K562 (cell line): ENCODE measurements at regions not wholly inside any gene's neighbourhood (a gene's known extent, or its start where the extent isn't known, plus 50 kb on each side); places are given as distances from the start of the nearest gene placed in this dataset.

Experiments used
- ATAC-seq: fragments of 200-7000 bp; cut with Tn5 transposase; 3 replicates; pipeline ENCODE4 v1.9.1; 2020; ENCODE audit warnings: moderate library complexity
- BruUV-seq: library from RNA; stranded (reverse); fragments of 400-500 nt; replicated peaks from 2 replicates; lab custom pipeline; 2021; lab: Mats Ljungman, UMichigan
- CTCF ChIA-PET: fragments of 300-600 bp; formaldehyde crosslinking; extraction: SDS; loops from one replicate; lab custom pipeline; 2021; ENCODE audit warnings: low intra/inter-chr PET ratio; lab: Yijun Ruan, JAX
- POLR2A ChIA-PET: fragments of 300-600, 350-650 bp; sonication (Branson Sonifier 250); formaldehyde crosslinking; extraction: SDS; loops from one replicate; lab custom pipeline; 2021; ENCODE audit warnings: antibody characterized with exemption, inconsistent platforms; lab: Yijun Ruan, JAX
- DNase-seq, 4 experiments: peaks; one replicate each; pipeline versions ENCODE4 v3.0.0 to v3.0.0-alpha.2; 2011 to 2018; ENCODE audit warnings: low spot score in 3 of 4, mixed read lengths in 3 of 4; ENCODE audit errors: extremely low read depth in 1 of 4
- FAIRE-seq: peaks from 2 replicates; lab custom pipeline; 2011; peaks lifted over from hg19 to GRCh38; lab: Jason Lieb, UNC
- H2AFZ ChIP-seq: 2 replicates; pipeline ENCODE4 v1.6.0; 2011; ENCODE audit warnings: low read depth, low read length, control low read depth, inconsistent platforms
- H3K27ac ChIP-seq: fragments of 200-600 bp; 3 replicates; pipeline ENCODE4 v1.8.0; 2011; ENCODE audit warnings: low read depth, mild to moderate bottlenecking, control low read depth, inconsistent platforms, low read length, moderate library complexity, mixed read lengths; ENCODE audit errors: extremely low read depth
- H3K27me3 ChIP-seq, 2 experiments: fragments of 300-600 bp in 1 of 2; 2 replicates in 1 of 2; 3 replicates in 1 of 2; pipeline versions ENCODE4 v1.6.0 to v1.8.0; 2011; ENCODE audit warnings: inconsistent platforms in 2 of 2, low read length in 2 of 2, mild to moderate bottlenecking in 1 of 2, mixed read lengths in 1 of 2, moderate library complexity in 1 of 2; ENCODE audit not compliant: control insufficient read depth in 2 of 2, insufficient read depth in 2 of 2
- H3K36me3 ChIP-seq: fragments of 300-600 bp; 3 replicates; pipeline ENCODE4 v1.8.0; 2011; ENCODE audit warnings: mild to moderate bottlenecking, low read length, inconsistent platforms; ENCODE audit not compliant: control insufficient read depth, insufficient read depth
- H3K4me1 ChIP-seq, 2 experiments: fragments of 200-600 bp in 1 of 2; replicated peaks in 1 of 2; 2 replicates in 1 of 2; 3 replicates in 1 of 2; pipeline versions ENCODE4 v1.5.1 to v1.8.0; 2011; ENCODE audit warnings: inconsistent platforms in 2 of 2, low read length in 2 of 2, mild to moderate bottlenecking in 1 of 2, mixed read lengths in 1 of 2, moderate library complexity in 1 of 2; ENCODE audit not compliant: control insufficient read depth in 2 of 2, insufficient read depth in 2 of 2
- H3K4me2 ChIP-seq: 2 replicates; pipeline ENCODE4 v1.6.1; 2011; ENCODE audit warnings: low read length, control low read depth, inconsistent platforms, mixed read lengths; ENCODE audit not compliant: insufficient read depth
- H3K4me3 ChIP-seq: fragments of 200-600 bp; sonication (generic), shearing (Covaris generic); 2 replicates; pipeline ENCODE4 v1.5.1; 2016; ENCODE audit warnings: control low read depth, inconsistent platforms
- H3K79me2 ChIP-seq: fragments of 200-600 bp; 3 replicates; pipeline ENCODE4 v1.8.0; 2011; ENCODE audit warnings: low read length, inconsistent platforms; ENCODE audit not compliant: control insufficient read depth, insufficient read depth
- H3K9ac ChIP-seq, 2 experiments: 2 replicates each; pipeline versions ENCODE4 v1.6.0 to v1.6.1; 2011; ENCODE audit warnings: low read depth in 2 of 2, low read length in 2 of 2, control low read depth in 1 of 2, inconsistent platforms in 1 of 2, mild to moderate bottlenecking in 1 of 2, mixed read lengths in 1 of 2; ENCODE audit not compliant: insufficient read depth in 1 of 2
- H3K9me1 ChIP-seq: one replicate; pipeline ENCODE4 v1.6.0; 2011; ENCODE audit warnings: inconsistent platforms, mild to moderate bottlenecking, low read length, moderate library complexity; ENCODE audit not compliant: control insufficient read depth, insufficient read depth
- H3K9me3 ChIP-seq: replicated peaks from 2 replicates; pipeline ENCODE4 v1.5.1; 2011; ENCODE audit warnings: low read depth, low read length, inconsistent platforms; ENCODE audit not compliant: control insufficient read depth, insufficient read depth
- H4K20me1 ChIP-seq: replicated peaks from 2 replicates; pipeline ENCODE4 v1.6.1; 2011; ENCODE audit warnings: low read length, inconsistent platforms, mixed read lengths; ENCODE audit not compliant: control insufficient read depth, insufficient read depth
- CBFA2T2 ChIP-seq: fragments of 450-650 bp; conservative IDR thresholded peaks from 2 replicates; pipeline ENCODE4 v1.6.1; 2017; ENCODE audit warnings: mild to moderate bottlenecking
- FOXK2 ChIP-seq, 2 experiments: fragments of 450-650 bp; IDR thresholded peaks in 1 of 2; conservative IDR thresholded peaks in 1 of 2; 2 replicates each; pipeline ENCODE4 v1.6.1; 2016; ENCODE audit warnings: low read depth in 2 of 2, mild to moderate bottlenecking in 1 of 2
- PCBP1 ChIP-seq: fragments of 200-400 bp; formaldehyde crosslinking; IDR thresholded peaks from 2 replicates; pipeline ENCODE4 v1.6.1; 2018; ENCODE audit warnings: mild to moderate bottlenecking, low read depth, low read length; ENCODE audit not compliant: poor library complexity, severe bottlenecking
- PTRF ChIP-seq: fragments of 450-650 bp; IDR thresholded peaks from 2 replicates; pipeline ENCODE4 v1.6.1; 2016; ENCODE audit warnings: mild to moderate bottlenecking, missing genetic modification characterization, missing compliant biosample characterization
- RBM15 ChIP-seq: fragments of 200-400 bp; formaldehyde crosslinking; IDR thresholded peaks from 2 replicates; pipeline ENCODE4 v1.6.1; 2018; ENCODE audit warnings: mild to moderate bottlenecking, low read length, moderate library complexity; ENCODE audit not compliant: insufficient read depth
- RBM25 ChIP-seq: fragments of 200-400 bp; formaldehyde crosslinking; IDR thresholded peaks from 2 replicates; pipeline ENCODE4 v1.6.1; 2018; ENCODE audit warnings: low read length, low read depth, moderate library complexity; ENCODE audit not compliant: severe bottlenecking
- RCOR1 ChIP-seq, 2 experiments: IDR thresholded peaks; 2 replicates each; pipeline ENCODE4 v1.6.1; 2012; ENCODE audit warnings: low read depth in 2 of 2, low read length in 2 of 2, borderline replicate concordance in 1 of 2, improper control_type of control experiment in 1 of 2
- SRSF3 ChIP-seq: fragments of 200-400 bp; formaldehyde crosslinking; IDR thresholded peaks from 2 replicates; pipeline ENCODE4 v1.6.1; 2016; ENCODE audit warnings: mild to moderate bottlenecking, low read length, moderate library complexity; ENCODE audit not compliant: insufficient read depth
- ZKSCAN1 ChIP-seq: fragments of 150-350 bp; IDR thresholded peaks from 2 replicates; pipeline ENCODE4 v1.6.1; 2016; ENCODE audit warnings: low read depth, low read length
- ZNF146 ChIP-seq: IDR thresholded peaks from one replicate; pipeline ENCODE4 v1.6.1; 2018; ENCODE audit warnings: missing compliant biosample characterization; ENCODE audit not compliant: unreplicated experiment
- ZNF24 ChIP-seq: fragments of 450-650 bp; IDR thresholded peaks from 2 replicates; pipeline ENCODE4 v1.6.1; 2016
- ZNF347 ChIP-seq: fragments of 450-650 bp; formaldehyde crosslinking; IDR thresholded peaks from 2 replicates; pipeline ENCODE4 v1.4.0; 2020; ENCODE audit warnings: low read depth, mild to moderate bottlenecking, moderate library complexity
- ZNF41 ChIP-seq: fragments of 250-450 bp; sonication (Bioruptor Pico); conservative IDR thresholded peaks from 2 replicates; pipeline ENCODE4 v1.4.0; 2020; ENCODE audit warnings: mild to moderate bottlenecking
- ZNF507 ChIP-seq: conservative IDR thresholded peaks from 2 replicates; pipeline ENCODE4 v1.6.1; 2017; ENCODE audit warnings: missing genetic modification characterization, missing compliant biosample characterization
- WGBS: fragments of 100-300 bp; shearing (Covaris generic); methylation state at CpG from one replicate; pipeline ENCODE4 v1.1.6; 2016; ENCODE audit warnings: low coverage, mixed read lengths; ENCODE audit not compliant: insufficient coverage; ENCODE audit errors: missing lambda C conversion rate; 5-methylcytosine and 5-hydroxymethylcytosine counted together
- in situ Hi-C: fragments of 300-500 bp; cut with MboI; formaldehyde crosslinking; loops from 4 replicates; pipeline ENCODE4 v1.15.0; 2018; ENCODE audit warnings: inconsistent platforms, mixed read lengths
- intact Hi-C: fragments of 100-400 bp; cut with micrococcal nuclease; formaldehyde crosslinking; loops from 2 replicates; pipeline ENCODE4 v1.14.2; 2022
- TF ChIP-seq, protein P1 (sequence below): sonication (generic); formaldehyde crosslinking; IDR thresholded peaks from 2 replicates; pipeline ENCODE4 v1.8.1; 2023; ENCODE audit warnings: missing genetic modification reagents, mild to moderate bottlenecking, borderline replicate concordance
- TF ChIP-seq, protein P2 (sequence below), 2 experiments: fragments of 450-650 bp; IDR thresholded peaks; 2 replicates each; pipeline ENCODE4 v1.6.1; 2018; ENCODE audit warnings: mild to moderate bottlenecking in 2 of 2, low read depth in 1 of 2; ENCODE audit not compliant: partially characterized antibody in 2 of 2

DNA sequence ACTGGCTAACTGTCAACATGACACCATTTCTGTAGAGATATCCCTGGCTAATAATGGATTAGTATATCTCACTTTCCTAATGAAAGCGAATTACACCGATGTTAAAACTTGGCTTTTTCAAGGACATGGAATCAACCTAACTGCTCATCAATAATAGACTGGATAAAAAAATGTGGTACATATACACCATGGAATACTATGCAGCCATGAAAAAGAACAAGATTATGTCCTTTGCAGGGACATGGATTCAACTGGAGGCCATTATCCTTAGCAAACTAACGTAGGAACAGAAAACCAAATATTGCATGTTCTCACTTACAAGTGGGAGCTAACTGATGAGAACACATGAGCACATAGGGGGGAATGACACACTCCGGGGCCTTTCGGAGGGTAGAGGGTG is 62.6 kb downstream of the ZIC1 start:
- H3K4me1 ChIP-seq: no peaks in the 10 kb centered on the region
- ChIA-PET CTCF (no interaction called here), POLR2A (no interaction called here)
- WGBS: 5% methylated on average over 5 of the region's 5 CpGs
- in situ Hi-C loops: no loop called here
- H3K9me1 ChIP-seq: no peaks in the 10 kb centered on the region
- no peaks in the 10 kb centered on the region for H3K9me3 ChIP-seq
- H3K4me3 ChIP-seq: no peak overlapping the region
- no peak overlapping the region for H3K4me2 ChIP-seq
- no peaks in the 10 kb centered on the region for H3K79me2 ChIP-seq
- intact Hi-C loops: no loop called here
- H3K27ac ChIP-seq: no peak overlapping the region
- DNase-seq (no peak), FAIRE-seq (no peak), ATAC-seq (no peak)
- no peak overlapping the region for H3K9ac ChIP-seq
- no TSS peak for BruUV-seq
- no peaks in the 10 kb centered on the region for H3K27me3 ChIP-seq
- no peaks in the 10 kb centered on the region for H4K20me1 ChIP-seq
- no peaks in the 10 kb centered on the region for H3K36me3 ChIP-seq
- H2AFZ ChIP-seq: no peak overlapping the region
- TF ChIP-seq PCBP1 (no peak), RCOR1 (IDR thresholded peaks at IDR 0.05; ENCODE audit: borderline replicate concordance in 1 of 2, low read depth in 2 of 2, low read length in 2 of 2) (no peak), FOXK2 (conservative IDR thresholded peaks at IDR 0.05 in 1 of 2, IDR thresholded peaks at IDR 0.05 in 1 of 2; ENCODE audit: low read depth in 2 of 2) (no peak), ZNF507 (tag) (no peak), CBFA2T2 (no peak), RBM25 (peak; percentile 47), ZNF24 (no peak), ZNF347 (CRISPR knock-in tag) (no peak), ZNF41 (CRISPR knock-in tag) (no peak), PTRF (tag) (no peak), ZNF146 (CRISPR knock-in tag) (peak; percentile 78), SRSF3 (no peak), RBM15 (no peak), ZKSCAN1 (no peak)
- TF ChIP-seq, protein P1, sequence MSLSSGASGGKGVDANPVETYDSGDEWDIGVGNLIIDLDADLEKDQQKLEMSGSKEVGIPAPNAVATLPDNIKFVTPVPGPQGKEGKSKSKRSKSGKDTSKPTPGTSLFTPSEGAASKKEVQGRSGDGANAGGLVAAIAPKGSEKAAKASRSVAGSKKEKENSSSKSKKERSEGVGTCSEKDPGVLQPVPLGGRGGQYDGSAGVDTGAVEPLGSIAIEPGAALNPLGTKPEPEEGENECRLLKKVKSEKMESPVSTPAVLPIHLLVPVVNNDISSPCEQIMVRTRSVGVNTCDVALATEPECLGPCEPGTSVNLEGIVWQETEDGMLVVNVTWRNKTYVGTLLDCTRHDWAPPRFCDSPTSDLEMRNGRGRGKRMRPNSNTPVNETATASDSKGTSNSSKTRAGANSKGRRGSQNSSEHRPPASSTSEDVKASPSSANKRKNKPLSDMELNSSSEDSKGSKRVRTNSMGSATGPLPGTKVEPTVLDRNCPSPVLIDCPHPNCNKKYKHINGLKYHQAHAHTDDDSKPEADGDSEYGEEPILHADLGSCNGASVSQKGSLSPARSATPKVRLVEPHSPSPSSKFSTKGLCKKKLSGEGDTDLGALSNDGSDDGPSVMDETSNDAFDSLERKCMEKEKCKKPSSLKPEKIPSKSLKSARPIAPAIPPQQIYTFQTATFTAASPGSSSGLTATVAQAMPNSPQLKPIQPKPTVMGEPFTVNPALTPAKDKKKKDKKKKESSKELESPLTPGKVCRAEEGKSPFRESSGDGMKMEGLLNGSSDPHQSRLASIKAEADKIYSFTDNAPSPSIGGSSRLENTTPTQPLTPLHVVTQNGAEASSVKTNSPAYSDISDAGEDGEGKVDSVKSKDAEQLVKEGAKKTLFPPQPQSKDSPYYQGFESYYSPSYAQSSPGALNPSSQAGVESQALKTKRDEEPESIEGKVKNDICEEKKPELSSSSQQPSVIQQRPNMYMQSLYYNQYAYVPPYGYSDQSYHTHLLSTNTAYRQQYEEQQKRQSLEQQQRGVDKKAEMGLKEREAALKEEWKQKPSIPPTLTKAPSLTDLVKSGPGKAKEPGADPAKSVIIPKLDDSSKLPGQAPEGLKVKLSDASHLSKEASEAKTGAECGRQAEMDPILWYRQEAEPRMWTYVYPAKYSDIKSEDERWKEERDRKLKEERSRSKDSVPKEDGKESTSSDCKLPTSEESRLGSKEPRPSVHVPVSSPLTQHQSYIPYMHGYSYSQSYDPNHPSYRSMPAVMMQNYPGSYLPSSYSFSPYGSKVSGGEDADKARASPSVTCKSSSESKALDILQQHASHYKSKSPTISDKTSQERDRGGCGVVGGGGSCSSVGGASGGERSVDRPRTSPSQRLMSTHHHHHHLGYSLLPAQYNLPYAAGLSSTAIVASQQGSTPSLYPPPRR: no peak
- TF ChIP-seq, protein P2, sequence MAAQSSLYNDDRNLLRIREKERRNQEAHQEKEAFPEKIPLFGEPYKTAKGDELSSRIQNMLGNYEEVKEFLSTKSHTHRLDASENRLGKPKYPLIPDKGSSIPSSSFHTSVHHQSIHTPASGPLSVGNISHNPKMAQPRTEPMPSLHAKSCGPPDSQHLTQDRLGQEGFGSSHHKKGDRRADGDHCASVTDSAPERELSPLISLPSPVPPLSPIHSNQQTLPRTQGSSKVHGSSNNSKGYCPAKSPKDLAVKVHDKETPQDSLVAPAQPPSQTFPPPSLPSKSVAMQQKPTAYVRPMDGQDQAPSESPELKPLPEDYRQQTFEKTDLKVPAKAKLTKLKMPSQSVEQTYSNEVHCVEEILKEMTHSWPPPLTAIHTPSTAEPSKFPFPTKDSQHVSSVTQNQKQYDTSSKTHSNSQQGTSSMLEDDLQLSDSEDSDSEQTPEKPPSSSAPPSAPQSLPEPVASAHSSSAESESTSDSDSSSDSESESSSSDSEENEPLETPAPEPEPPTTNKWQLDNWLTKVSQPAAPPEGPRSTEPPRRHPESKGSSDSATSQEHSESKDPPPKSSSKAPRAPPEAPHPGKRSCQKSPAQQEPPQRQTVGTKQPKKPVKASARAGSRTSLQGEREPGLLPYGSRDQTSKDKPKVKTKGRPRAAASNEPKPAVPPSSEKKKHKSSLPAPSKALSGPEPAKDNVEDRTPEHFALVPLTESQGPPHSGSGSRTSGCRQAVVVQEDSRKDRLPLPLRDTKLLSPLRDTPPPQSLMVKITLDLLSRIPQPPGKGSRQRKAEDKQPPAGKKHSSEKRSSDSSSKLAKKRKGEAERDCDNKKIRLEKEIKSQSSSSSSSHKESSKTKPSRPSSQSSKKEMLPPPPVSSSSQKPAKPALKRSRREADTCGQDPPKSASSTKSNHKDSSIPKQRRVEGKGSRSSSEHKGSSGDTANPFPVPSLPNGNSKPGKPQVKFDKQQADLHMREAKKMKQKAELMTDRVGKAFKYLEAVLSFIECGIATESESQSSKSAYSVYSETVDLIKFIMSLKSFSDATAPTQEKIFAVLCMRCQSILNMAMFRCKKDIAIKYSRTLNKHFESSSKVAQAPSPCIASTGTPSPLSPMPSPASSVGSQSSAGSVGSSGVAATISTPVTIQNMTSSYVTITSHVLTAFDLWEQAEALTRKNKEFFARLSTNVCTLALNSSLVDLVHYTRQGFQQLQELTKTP (IDR thresholded peaks at IDR 0.05; ENCODE audit: low read depth in 1 of 2, partially characterized antibody in 2 of 2): no peak
